ENCODE measurements at regions not wholly inside any gene's neighbourhood (a gene's known extent, or its start where the extent isn't known, plus 50 kb on each side); places are given as distances from the start of the nearest gene placed in this dataset.

- no peak overlapping the region for H3K14ac ChIP-seq (ENCODE audit: insufficient read depth, low read length)
- H3K56ac ChIP-seq (ENCODE audit: insufficient read length, low read depth, low read length), result no peak overlapping the region
- no peak overlapping the region for H3K23ac ChIP-seq (ENCODE audit: insufficient read length, low read depth, low read length)
- no peak overlapping the region for H3T11ph ChIP-seq (ENCODE audit: low read length)
- no peaks in the 10 kb centered on the region for H3K79me2 ChIP-seq (ENCODE audit: insufficient read depth, low read length)
- no peaks in the 10 kb centered on the region for H4K20me1 ChIP-seq (ENCODE audit: control insufficient read depth, insufficient read depth, insufficient read length)
- H2BK15ac ChIP-seq (ENCODE audit: low read depth, low read length), result no peak overlapping the region
- no peaks in the 10 kb centered on the region for H3K9me3 Mint-ChIP-seq
- H2BK12ac ChIP-seq (ENCODE audit: insufficient read length, low read depth, low read length), result no peak overlapping the region
- H4K8ac ChIP-seq (replicated peaks; ENCODE audit: insufficient read length, low read depth, low read length), result no peak overlapping the region
- no peak overlapping the region for H2BK20ac ChIP-seq (ENCODE audit: low read depth, low read length, poor library complexity, severe bottlenecking)
- H3K27ac ChIP-seq (ENCODE audit: insufficient read length, low read depth, low read length), result no peak overlapping the region
- no CpG with 5 or more reads among the region's 1 CpG for WGBS (ENCODE audit: extremely low coverage, insufficient read length, low lambda C conversion rate)
- H3K27me3 Mint-ChIP-seq (ENCODE audit: low read depth), result no peaks in the 10 kb centered on the region
- no peak overlapping the region for H3K9ac ChIP-seq (ENCODE audit: extremely low read depth, insufficient read length, low read length)
- no peaks in the 10 kb centered on the region; the same call in 1 of the 2 replicates for H3K4me1 ChIP-seq (ENCODE audit: insufficient read depth, low read length)
- no peak overlapping the region for H3K4me3 Mint-ChIP-seq
- H4K91ac ChIP-seq (ENCODE audit: insufficient read length, low read depth, low read length), result no peak overlapping the region
- no peak overlapping the region for H3K18ac ChIP-seq (ENCODE audit: insufficient read length, low read depth, low read length)
- H2AK5ac ChIP-seq (ENCODE audit: insufficient read length, low read length), result no peak overlapping the region
- peaks cover 0 to 4% of the 10 kb centered on the region in 2 experiments; a peak in 1 of 4 replicates for H3K4me1 Mint-ChIP-seq
- no peaks in the 10 kb centered on the region for H3K23me2 ChIP-seq (ENCODE audit: insufficient read length, low read depth, low read length, poor library complexity, severe bottlenecking)
- no peak overlapping the region for H2AFZ ChIP-seq (ENCODE audit: low read length)
- TF ChIP-seq CTCF (conservative IDR thresholded peaks at IDR 0.05), result no peak
- no peak overlapping the region for H2BK5ac ChIP-seq (ENCODE audit: insufficient read length, low read length)
- no peak overlapping the region for H2BK120ac ChIP-seq (ENCODE audit: low read depth, low read length, poor library complexity, severe bottlenecking)
- H4K5ac ChIP-seq (ENCODE audit: insufficient read length, low read depth, low read length), result no peak overlapping the region
- H3K4me2 ChIP-seq (ENCODE audit: insufficient read depth, insufficient read length, low read length), result no peak overlapping the region
- no peaks in the 10 kb centered on the region for H3K9me3 ChIP-seq (ENCODE audit: control insufficient read depth, low read depth, low read length)
- H3K27me3 ChIP-seq (ENCODE audit: insufficient read depth, low read length), result no peaks in the 10 kb centered on the region
- no peak for DNase-seq
- H3K36me3 Mint-ChIP-seq (ENCODE audit: insufficient read depth in 1 of 3, low read depth in 3 of 3), result no peaks in the 10 kb centered on the region
- H3K27ac Mint-ChIP-seq, result no peak overlapping the region
- H3K4ac ChIP-seq (ENCODE audit: low read depth, low read length), result no peak overlapping the region
- no peaks in the 10 kb centered on the region for H3K79me1 ChIP-seq (ENCODE audit: insufficient read depth, low read depth, low read length, poor library complexity, severe bottlenecking)
Observed at GRCh38 chr11:80831374-80831773, 1390.5 kb upstream of the TENM4 start.

Measured in H9 (cell line).